ENCODE measurements at regions not wholly inside any gene's neighbourhood (a gene's known extent, or its start where the extent isn't known, plus 50 kb on each side); places are given as distances from the start of the nearest gene placed in this dataset.
A peak's percentile ranks its signal among the peaks of the same experiment; 100 is the strongest.

- H3K9ac ChIP-seq (ENCODE audit: low read length in 3 of 3) = no peak overlapping the region
- no peak overlapping the region for H3K27ac ChIP-seq (ENCODE audit: low read depth in 2 of 2, low read length in 2 of 2)
- no peak for DNase-seq
- no peak overlapping the region for H3K4me3 ChIP-seq (ENCODE audit: low read length in 3 of 3)
- intact Hi-C loops (cut with DNase I) = no loop called here
- no peaks in the 10 kb centered on the region for H3K36me3 ChIP-seq (ENCODE audit: control insufficient read depth in 2 of 3, insufficient read depth in 3 of 3, low read length in 3 of 3)
- TF ChIP-seq CTCF (IDR thresholded peaks at IDR 0.05; ENCODE audit: borderline replicate concordance, extremely low read depth, insufficient read depth) = no peak
- no peak for FAIRE-seq
- H3K27me3 ChIP-seq (ENCODE audit: control insufficient read depth, insufficient read depth, low read length) = no peaks in the 10 kb centered on the region
- no peaks in the 10 kb centered on the region for H3K9me3 ChIP-seq (ENCODE audit: control insufficient read depth in 2 of 3, insufficient read depth in 1 of 3, low read length in 3 of 3)
- H3K4me1 ChIP-seq (ENCODE audit: control insufficient read depth in 2 of 3, insufficient read depth in 2 of 3, low read depth in 1 of 3, low read length in 3 of 3) = no peaks in the 10 kb centered on the region
Measured at GRCh38 chr4:14165222-14165920, 537.8 kb upstream of the BOD1L1 start.

GRCh38 chr4:14167876-14168510 is 540.5 kb upstream of the BOD1L1 start:
- Histone ChIP-seq H3K4me3 (ENCODE audit: low read length in 3 of 3) (no peak overlapping the region), H3K27ac (ENCODE audit: low read depth in 2 of 2, low read length in 2 of 2) (no peak overlapping the region), H3K9me3 (ENCODE audit: control insufficient read depth in 2 of 3, insufficient read depth in 1 of 3, low read length in 3 of 3) (no peaks in the 10 kb centered on the region), H3K36me3 (ENCODE audit: control insufficient read depth in 2 of 3, insufficient read depth in 3 of 3, low read length in 3 of 3) (no peaks in the 10 kb centered on the region), H3K27me3 (ENCODE audit: control insufficient read depth, insufficient read depth, low read length) (no peaks in the 10 kb centered on the region), H3K4me1 (ENCODE audit: control insufficient read depth in 2 of 3, insufficient read depth in 2 of 3, low read depth in 1 of 3, low read length in 3 of 3) (no peaks in the 10 kb centered on the region), H3K9ac (ENCODE audit: low read length in 3 of 3) (no peak overlapping the region)
- no peak for FAIRE-seq
- intact Hi-C loops (cut with DNase I) = no loop called here
- no peak for DNase-seq
- TF ChIP-seq CTCF (IDR thresholded peaks at IDR 0.05; ENCODE audit: borderline replicate concordance, extremely low read depth, insufficient read depth) = no peak

- peak; percentile 92 for FAIRE-seq
- no peaks in the 10 kb centered on the region for H3K9me3 ChIP-seq (ENCODE audit: control insufficient read depth in 2 of 3, insufficient read depth in 1 of 3, low read length in 3 of 3)
- intact Hi-C loops (cut with DNase I) = no loop called here
- H3K27ac ChIP-seq (ENCODE audit: low read depth in 2 of 2, low read length in 2 of 2) = no peak overlapping the region
- H3K4me1 ChIP-seq (ENCODE audit: control insufficient read depth in 2 of 3, insufficient read depth in 2 of 3, low read depth in 1 of 3, low read length in 3 of 3) = no peaks in the 10 kb centered on the region
- no peak for TF ChIP-seq CTCF (IDR thresholded peaks at IDR 0.05; ENCODE audit: borderline replicate concordance, extremely low read depth, insufficient read depth)
- H3K36me3 ChIP-seq (ENCODE audit: control insufficient read depth in 2 of 3, insufficient read depth in 3 of 3, low read length in 3 of 3) = no peaks in the 10 kb centered on the region
- DNase-seq = peak in 1 of 5 donors; percentile 5
- no peaks in the 10 kb centered on the region for H3K27me3 ChIP-seq (ENCODE audit: control insufficient read depth, insufficient read depth, low read length)
- H3K4me3 ChIP-seq (ENCODE audit: low read length in 3 of 3) = no peak overlapping the region
- H3K9ac ChIP-seq (ENCODE audit: low read length in 3 of 3) = no peak overlapping the region
Measured at GRCh38 chr4:14168919-14169318, 541.4 kb upstream of the BOD1L1 start.
